Nephron progenitor cell (in vitro differentiated cells): ENCODE measurements at regions not wholly inside any gene's neighbourhood (a gene's known extent, or its start where the extent isn't known, plus 50 kb on each side); places are given as distances from the start of the nearest gene placed in this dataset.
A peak's percentile ranks its signal among the peaks of the same experiment; 100 is the strongest.
"Not testable (repeated sequence)": the region's sequence is repeated elsewhere in the genome, so short reads cannot be mapped to it uniquely, and the experiment has no call there.

Experiments used
- DNase-seq: peaks from one replicate; pipeline ENCODE4 v3.0.0; 2021
- H3K27ac Mint-ChIP-seq: 2 replicates; pipeline ENCODE4 v1.8.0; 2021; ENCODE audit warnings: mild to moderate bottlenecking, moderate library complexity, mixed read lengths
- H3K27me3 Mint-ChIP-seq: 2 replicates; pipeline ENCODE4 v1.8.0; 2021; ENCODE audit warnings: mild to moderate bottlenecking, low read depth, mixed read lengths; ENCODE audit not compliant: poor library complexity
- H3K36me3 Mint-ChIP-seq: 2 replicates; pipeline ENCODE4 v1.8.0; 2021; ENCODE audit warnings: low read depth, mixed read lengths
- H3K4me1 Mint-ChIP-seq: 2 replicates; pipeline ENCODE4 v1.8.0; 2021; ENCODE audit warnings: mixed read lengths
- H3K4me3 Mint-ChIP-seq: 2 replicates; pipeline ENCODE4 v1.8.0; 2021; ENCODE audit warnings: mild to moderate bottlenecking, moderate library complexity, mixed read lengths
- H3K9me3 Mint-ChIP-seq: 2 replicates; pipeline ENCODE4 v1.8.0; 2021; ENCODE audit warnings: mild to moderate bottlenecking, moderate library complexity, mixed read lengths
- CTCF ChIP-seq: fragments of 200-600 bp; sonication (generic); IDR thresholded peaks from 2 replicates; pipeline ENCODE4 v1.5.0; 2021; ENCODE audit warnings: antibody characterized with exemption

- peaks cover 6% of the 10 kb centered on the region for H3K27me3 Mint-ChIP-seq
- H3K9me3 Mint-ChIP-seq: no peaks in the 10 kb centered on the region
- no peak for TF ChIP-seq CTCF
- DNase-seq: no peak
- no peaks in the 10 kb centered on the region for H3K36me3 Mint-ChIP-seq
- peaks cover 40% of the 10 kb centered on the region for H3K4me1 Mint-ChIP-seq
- no peak overlapping the region for H3K4me3 Mint-ChIP-seq
- H3K27ac Mint-ChIP-seq: no peak overlapping the region
Observed at GRCh38 chr3:197419696-197420095, 121.3 kb upstream of the DLG1 start.

- Mint-ChIP-seq H3K27ac (no peak overlapping the region), H3K9me3 (peaks cover 8% of the 10 kb centered on the region), H3K27me3 (peaks cover 3% of the 10 kb centered on the region), H3K4me1 (peaks cover 24% of the 10 kb centered on the region), H3K36me3 (no peaks in the 10 kb centered on the region), H3K4me3 (no peak overlapping the region)
- no peak for TF ChIP-seq CTCF
- DNase-seq: no peak
Observed at GRCh38 chr3:197417911-197418618, 119.7 kb upstream of the DLG1 start.

- H3K4me3 Mint-ChIP-seq: no peak overlapping the region
Observed at GRCh38 chr3:197417441-197417840, 119.0 kb upstream of the DLG1 start.

GRCh38 chr3:197411899-197412298, 113.5 kb upstream of the DLG1 start:
- not testable (repeated sequence) for H3K27ac Mint-ChIP-seq, H3K36me3 Mint-ChIP-seq, DNase-seq, H3K4me3 Mint-ChIP-seq, H3K27me3 Mint-ChIP-seq
- peaks cover 26% of the 10 kb centered on the region for H3K4me1 Mint-ChIP-seq
- peaks cover 51% of the 10 kb centered on the region for H3K9me3 Mint-ChIP-seq

More at GRCh38 chr3:197417441-197417840, 119.0 kb upstream of the DLG1 start:
- Mint-ChIP-seq H3K4me1 (peaks cover 18% of the 10 kb centered on the region), H3K9me3 (peaks cover 14% of the 10 kb centered on the region), H3K27ac (no peak overlapping the region), H3K36me3 (no peaks in the 10 kb centered on the region), H3K27me3 (peaks cover 3% of the 10 kb centered on the region)
- TF ChIP-seq CTCF: no peak
- no peak for DNase-seq

GRCh38 chr3:197410170-197410569, 111.8 kb upstream of the DLG1 start:
- not testable (repeated sequence) for H3K27me3 Mint-ChIP-seq, H3K4me3 Mint-ChIP-seq, H3K36me3 Mint-ChIP-seq, DNase-seq, H3K27ac Mint-ChIP-seq
- Mint-ChIP-seq H3K9me3 (peaks cover 51% of the 10 kb centered on the region), H3K4me1 (peaks cover 37% of the 10 kb centered on the region)

- DNase-seq: no peak
- H3K4me1 Mint-ChIP-seq: peaks cover 37% of the 10 kb centered on the region
- H3K9me3 Mint-ChIP-seq: peaks cover 46% of the 10 kb centered on the region
- peaks cover 9% of the 10 kb centered on the region for H3K36me3 Mint-ChIP-seq
- no peaks in the 10 kb centered on the region for H3K27me3 Mint-ChIP-seq
- peak overlapping the region; percentile 57 for H3K4me3 Mint-ChIP-seq
- peak overlapping the region; percentile 97 for H3K27ac Mint-ChIP-seq
- TF ChIP-seq CTCF: no peak
Observed at GRCh38 chr3:197408177-197408957, 110.0 kb upstream of the DLG1 start.
